IMR-90 (cell line): ENCODE measurements at regions not wholly inside any gene's neighbourhood (a gene's known extent, or its start where the extent isn't known, plus 50 kb on each side); places are given as distances from the start of the nearest gene placed in this dataset.

Experiments used
- ATAC-seq: fragments of 200-7000 bp; cut with Tn5 transposase; 2 replicates; pipeline ENCODE4 v1.9.1; 2020; ENCODE audit warnings: low read depth, mild to moderate bottlenecking, moderate library complexity
- BruUV-seq: library from RNA; stranded (reverse); fragments of 400-500 nt; replicated peaks from 2 replicates; lab custom pipeline; 2021; lab: Mats Ljungman, UMichigan
- CTCF ChIA-PET: fragments of 300-600 bp; formaldehyde crosslinking; extraction: SDS; loops from one replicate; lab custom pipeline; 2021; ENCODE audit warnings: antibody characterized with exemption; lab: Yijun Ruan, JAX
- POLR2A ChIA-PET: fragments of 300-600 bp; sonication (Branson Sonifier 250); formaldehyde crosslinking; loops from one replicate; lab custom pipeline; 2022; ENCODE audit warnings: antibody characterized with exemption; ENCODE audit not compliant: unreplicated experiment; lab: Charles Lee
- DNase-seq: peaks from one replicate; pipeline ENCODE4 v3.0.0; 2013
- H2AFZ ChIP-seq: replicated peaks from 2 replicates; pipeline ENCODE3; 2013; ENCODE audit warnings: low read length, mild to moderate bottlenecking; ENCODE audit not compliant: poor library complexity
- H2AK5ac ChIP-seq: 2 replicates; pipeline ENCODE4 v1.6.1; 2013; ENCODE audit warnings: low read depth, low read length, inconsistent platforms
- H2AK9ac ChIP-seq: replicated peaks from 2 replicates; pipeline ENCODE3; 2013; ENCODE audit warnings: mild to moderate bottlenecking, low read depth, low read length, moderate library complexity; ENCODE audit not compliant: poor library complexity
- H2BK120ac ChIP-seq: 2 replicates; pipeline ENCODE4 v1.6.1; 2013; ENCODE audit warnings: low read depth, low read length, inconsistent platforms
- H2BK15ac ChIP-seq: 3 replicates; pipeline ENCODE4 v1.6.1; 2013; ENCODE audit warnings: low read depth, low read length, inconsistent platforms
- H2BK20ac ChIP-seq: 2 replicates; pipeline ENCODE4 v1.6.1; 2013; ENCODE audit warnings: low read depth, mild to moderate bottlenecking, inconsistent platforms, low read length, moderate library complexity
- H2BK5ac ChIP-seq: 2 replicates; pipeline ENCODE4 v1.6.1; 2013; ENCODE audit warnings: mild to moderate bottlenecking, low read depth, low read length, inconsistent platforms; ENCODE audit not compliant: poor library complexity, severe bottlenecking
- H3K14ac ChIP-seq: replicated peaks from 2 replicates; pipeline ENCODE4 v1.6.1; 2013; ENCODE audit warnings: low read depth, low read length, inconsistent platforms
- H3K18ac ChIP-seq: 2 replicates; pipeline ENCODE4 v1.6.1; 2013; ENCODE audit warnings: low read depth, low read length, control low read depth
- H3K23ac ChIP-seq: 2 replicates; pipeline ENCODE4 v1.6.1; 2013; ENCODE audit warnings: low read depth, low read length, inconsistent platforms
- H3K27ac ChIP-seq: 2 replicates; pipeline ENCODE4 v1.5.1; 2013; ENCODE audit warnings: mild to moderate bottlenecking, control low read depth, low read length; ENCODE audit not compliant: insufficient read depth
- H3K27me3 ChIP-seq: 2 replicates; pipeline ENCODE4 v1.6.1; 2013; ENCODE audit warnings: low read length; ENCODE audit not compliant: control insufficient read depth, insufficient read depth
- H3K36me3 ChIP-seq: 2 replicates; pipeline ENCODE4 v1.6.1; 2013; ENCODE audit warnings: low read length, mixed read lengths; ENCODE audit not compliant: control insufficient read depth, insufficient read depth
- H3K4ac ChIP-seq: 2 replicates; pipeline ENCODE4 v1.6.1; 2013; ENCODE audit warnings: low read depth, low read length, inconsistent platforms
- H3K4me1 ChIP-seq: 2 replicates; pipeline ENCODE4 v1.6.1; 2013; ENCODE audit warnings: low read length, mixed read lengths; ENCODE audit not compliant: control insufficient read depth, insufficient read depth
- H3K4me2 ChIP-seq: 2 replicates; pipeline ENCODE4 v1.6.1; 2013; ENCODE audit warnings: low read depth, mild to moderate bottlenecking, control low read depth, low read length, moderate library complexity
- H3K4me3 ChIP-seq: 2 replicates; pipeline ENCODE4 v1.5.1; 2013; ENCODE audit warnings: low read depth, mild to moderate bottlenecking, control low read depth, low read length, moderate library complexity; ENCODE audit not compliant: insufficient read depth
- H3K56ac ChIP-seq: 2 replicates; pipeline ENCODE4 v1.6.1; 2013; ENCODE audit warnings: low read length, inconsistent platforms; ENCODE audit not compliant: insufficient read depth; ENCODE audit errors: extremely low read depth
- H3K79me1 ChIP-seq, 2 experiments: 2 replicates each; pipeline ENCODE4 v1.6.1; 2013; ENCODE audit warnings: low read length in 2 of 2, inconsistent platforms in 1 of 2, low read depth in 1 of 2
- H3K9ac ChIP-seq: 2 replicates; pipeline ENCODE4 v1.6.1; 2013; ENCODE audit warnings: low read depth, low read length, control low read depth
- H3K9me1 ChIP-seq: 2 replicates; pipeline ENCODE4 v1.6.1; 2013; ENCODE audit warnings: low read length, inconsistent platforms; ENCODE audit not compliant: insufficient read depth
- H3K9me3 ChIP-seq: 2 replicates; pipeline ENCODE4 v1.6.1; 2013; ENCODE audit warnings: low read length; ENCODE audit not compliant: control insufficient read depth, insufficient read depth
- H4K20me1 ChIP-seq: 2 replicates; pipeline ENCODE4 v1.6.1; 2013; ENCODE audit warnings: low read length, inconsistent platforms; ENCODE audit not compliant: insufficient read depth
- H4K5ac ChIP-seq: 2 replicates; pipeline ENCODE4 v1.6.1; 2013; ENCODE audit warnings: mild to moderate bottlenecking, low read depth, low read length, control low read depth
- H4K8ac ChIP-seq, 2 experiments: 2 replicates each; pipeline ENCODE4 v1.6.1; 2013; ENCODE audit warnings: low read depth in 2 of 2, low read length in 2 of 2, control low read depth in 1 of 2, inconsistent platforms in 1 of 2
- H4K91ac ChIP-seq: 2 replicates; pipeline ENCODE4 v1.6.1; 2013; ENCODE audit warnings: low read depth, low read length, inconsistent platforms; ENCODE audit not compliant: insufficient read depth
- BHLHE40 ChIP-seq: fragments of 150-350 bp; IDR thresholded peaks from 2 replicates; pipeline ENCODE4 v1.6.1; 2016; ENCODE audit warnings: mild to moderate bottlenecking, low read depth, low read length
- CHD1 ChIP-seq: IDR thresholded peaks from 2 replicates; pipeline ENCODE4 v1.6.1; 2012; ENCODE audit warnings: low read depth, low read length, improper control_type of control experiment
- MAFK ChIP-seq: IDR thresholded peaks from 2 replicates; pipeline ENCODE4 v1.6.1; 2012; ENCODE audit warnings: low read depth, low read length, improper control_type of control experiment
- MAZ ChIP-seq: IDR thresholded peaks from 2 replicates; pipeline ENCODE4 v1.6.1; 2012; ENCODE audit warnings: low read depth, mild to moderate bottlenecking, low read length, improper control_type of control experiment, moderate library complexity, borderline replicate concordance
- NFE2L2 ChIP-seq: fragments of 150-350 bp; IDR thresholded peaks from 2 replicates; pipeline ENCODE4 v1.6.1; 2016; ENCODE audit warnings: low read depth, mild to moderate bottlenecking, low read length
- POLR2A ChIP-seq: IDR thresholded peaks from 2 replicates; pipeline ENCODE4 v1.6.1; 2012; ENCODE audit warnings: mild to moderate bottlenecking, low read depth, low read length
- RAD21 ChIP-seq: IDR thresholded peaks from 2 replicates; pipeline ENCODE4 v1.6.1; 2012; ENCODE audit warnings: low read length, improper control_type of control experiment
- RCOR1 ChIP-seq: IDR thresholded peaks from 2 replicates; pipeline ENCODE4 v1.6.1; 2012; ENCODE audit warnings: mild to moderate bottlenecking, low read length, improper control_type of control experiment; ENCODE audit not compliant: insufficient replicate concordance
- RFX5 ChIP-seq: IDR thresholded peaks from 2 replicates; pipeline ENCODE4 v1.8.0; 2012; ENCODE audit warnings: low read depth, mild to moderate bottlenecking, low read length, moderate library complexity
- USF2 ChIP-seq: fragments of 150-350 bp; IDR thresholded peaks from 2 replicates; pipeline ENCODE4 v1.6.1; 2017; ENCODE audit warnings: mild to moderate bottlenecking, antibody characterized with exemption, low read length, low read depth
- WGBS, 2 experiments: methylation state at CpG; one replicate each; pipeline versions ENCODE4 v1.1.5 to v1.1.7; 2013; ENCODE audit warnings: missing lambda C conversion rate in 2 of 2; ENCODE audit not compliant: insufficient read length in 1 of 2; ENCODE audit errors: extremely low coverage in 2 of 2; 5-methylcytosine and 5-hydroxymethylcytosine counted together
- dilution Hi-C: fragments of 300-500 bp; cut with HindIII; formaldehyde crosslinking; loops from one replicate; pipeline ENCODE4 v1.14.3; 2018; ENCODE audit warnings: low sequenced_read_pairs; ENCODE audit not compliant: unreplicated experiment
- in situ Hi-C: fragments of 300-500 bp; cut with MboI; formaldehyde crosslinking; loops from 3 replicates; pipeline ENCODE4 v1.14.3; 2019; ENCODE audit warnings: low sequenced_read_pairs, inconsistent platforms, mixed read lengths
- intact Hi-C: fragments of 100-400 bp; cut with micrococcal nuclease; formaldehyde crosslinking; loops from 2 replicates; pipeline ENCODE4 v1.10.0; 2022
- TF ChIP-seq, protein P1 (sequence below): conservative IDR thresholded peaks from 2 replicates; pipeline ENCODE4 v1.5.1; 2012; ENCODE audit warnings: mild to moderate bottlenecking, low read depth, low read length, improper control_type of control experiment
- TF ChIP-seq, protein P2 (sequence below): fragments of 150-350 bp; IDR thresholded peaks from 2 replicates; pipeline ENCODE4 v1.6.1; 2016; ENCODE audit warnings: low read depth, mild to moderate bottlenecking, low read length, moderate library complexity, borderline replicate concordance

DNA sequence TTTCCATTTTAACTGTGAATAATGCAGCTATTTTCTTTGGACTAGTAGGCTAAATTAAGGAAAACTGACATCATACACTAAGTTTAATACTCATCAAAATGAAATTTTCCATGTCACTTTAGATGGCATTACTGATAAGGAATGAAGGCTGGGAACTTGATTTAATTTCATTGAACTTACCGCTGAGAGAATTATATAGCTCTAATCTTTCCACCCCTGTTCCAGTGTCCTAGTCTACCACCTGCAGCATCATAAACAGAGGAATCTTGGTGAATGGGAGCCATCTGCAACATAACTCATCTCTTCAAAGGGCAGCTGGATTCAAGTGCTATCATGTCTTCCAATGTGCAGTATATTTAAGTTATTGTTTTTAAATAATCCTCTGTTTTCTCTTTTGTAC is 1395.2 kb downstream of the EPHA7 start:
- Histone ChIP-seq H3K9ac (no peak overlapping the region), H2AK9ac (no peak overlapping the region), H4K91ac (no peak overlapping the region), H3K27ac (no peak overlapping the region), H3K14ac (no peak overlapping the region), H3K56ac (no peak overlapping the region), H3K9me1 (no peaks in the 10 kb centered on the region; the same call in 1 of the 2 replicates), H3K27me3 (no peaks in the 10 kb centered on the region), H4K20me1 (no peaks in the 10 kb centered on the region), H2AK5ac (no peak overlapping the region), H2BK15ac (no peak overlapping the region), H3K9me3 (no peaks in the 10 kb centered on the region), H2AFZ (no peak overlapping the region), H3K18ac (no peak overlapping the region), H3K4me3 (no peak overlapping the region), H3K36me3 (no peaks in the 10 kb centered on the region), H3K23ac (no peak overlapping the region), H3K79me1 (no peaks in the 10 kb centered on the region), H2BK120ac (no peak overlapping the region), H3K4ac (no peak overlapping the region), H4K8ac (no peak overlapping the region), H2BK20ac (no peak overlapping the region), H3K4me1 (no peaks in the 10 kb centered on the region), H3K4me2 (no peak overlapping the region), H2BK5ac (no peak overlapping the region), H4K5ac (no peak overlapping the region)
- no peak for TF ChIP-seq RFX5
- TF ChIP-seq, protein P1, sequence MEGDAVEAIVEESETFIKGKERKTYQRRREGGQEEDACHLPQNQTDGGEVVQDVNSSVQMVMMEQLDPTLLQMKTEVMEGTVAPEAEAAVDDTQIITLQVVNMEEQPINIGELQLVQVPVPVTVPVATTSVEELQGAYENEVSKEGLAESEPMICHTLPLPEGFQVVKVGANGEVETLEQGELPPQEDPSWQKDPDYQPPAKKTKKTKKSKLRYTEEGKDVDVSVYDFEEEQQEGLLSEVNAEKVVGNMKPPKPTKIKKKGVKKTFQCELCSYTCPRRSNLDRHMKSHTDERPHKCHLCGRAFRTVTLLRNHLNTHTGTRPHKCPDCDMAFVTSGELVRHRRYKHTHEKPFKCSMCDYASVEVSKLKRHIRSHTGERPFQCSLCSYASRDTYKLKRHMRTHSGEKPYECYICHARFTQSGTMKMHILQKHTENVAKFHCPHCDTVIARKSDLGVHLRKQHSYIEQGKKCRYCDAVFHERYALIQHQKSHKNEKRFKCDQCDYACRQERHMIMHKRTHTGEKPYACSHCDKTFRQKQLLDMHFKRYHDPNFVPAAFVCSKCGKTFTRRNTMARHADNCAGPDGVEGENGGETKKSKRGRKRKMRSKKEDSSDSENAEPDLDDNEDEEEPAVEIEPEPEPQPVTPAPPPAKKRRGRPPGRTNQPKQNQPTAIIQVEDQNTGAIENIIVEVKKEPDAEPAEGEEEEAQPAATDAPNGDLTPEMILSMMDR = no peak
- TF ChIP-seq MAFK = no peak
- no peak for TF ChIP-seq RAD21
- TF ChIP-seq, protein P2, sequence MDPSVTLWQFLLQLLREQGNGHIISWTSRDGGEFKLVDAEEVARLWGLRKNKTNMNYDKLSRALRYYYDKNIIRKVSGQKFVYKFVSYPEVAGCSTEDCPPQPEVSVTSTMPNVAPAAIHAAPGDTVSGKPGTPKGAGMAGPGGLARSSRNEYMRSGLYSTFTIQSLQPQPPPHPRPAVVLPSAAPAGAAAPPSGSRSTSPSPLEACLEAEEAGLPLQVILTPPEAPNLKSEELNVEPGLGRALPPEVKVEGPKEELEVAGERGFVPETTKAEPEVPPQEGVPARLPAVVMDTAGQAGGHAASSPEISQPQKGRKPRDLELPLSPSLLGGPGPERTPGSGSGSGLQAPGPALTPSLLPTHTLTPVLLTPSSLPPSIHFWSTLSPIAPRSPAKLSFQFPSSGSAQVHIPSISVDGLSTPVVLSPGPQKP = no peak
- no peak for TF ChIP-seq CHD1
- no peak for TF ChIP-seq NFE2L2
- no peak for TF ChIP-seq BHLHE40
- TF ChIP-seq USF2 = no peak
- no peak for TF ChIP-seq POLR2A
- TF ChIP-seq MAZ = no peak
- TF ChIP-seq RCOR1 = no peak
- POLR2A ChIA-PET = no interaction called here
- no CpG with 5 or more reads among the region's 1 CpG for WGBS, 2 experiments
- ATAC-seq (no peak), DNase-seq (no peak)
- in situ Hi-C loops = no loop called here
- dilution Hi-C loops = no loop called here
- no TSS peak for BruUV-seq
- CTCF ChIA-PET = no interaction called here
- intact Hi-C loops = no loop called here
